A673 (cell line): ENCODE measurements at regions not wholly inside any gene's neighbourhood (a gene's known extent, or its start where the extent isn't known, plus 50 kb on each side); places are given as distances from the start of the nearest gene placed in this dataset.

ENCODE experiments used
- CTCF ChIP-seq: fragments of 300-800, 200-600 bp; sonication (generic); conservative IDR thresholded peaks from 2 replicates; pipeline ENCODE4 v1.5.1; 2017; ENCODE audit warnings: low read depth, mild to moderate bottlenecking, antibody characterized with exemption, low read length, moderate library complexity, mixed read lengths
- EZH2 ChIP-seq: fragments of 200-600 bp; sonication (generic); IDR thresholded peaks from 2 replicates; pipeline ENCODE4 v1.6.1; 2017; ENCODE audit warnings: borderline replicate concordance, low read depth, mild to moderate bottlenecking, mixed read lengths, antibody characterized with exemption, low read length; ENCODE audit not compliant: poor library complexity, severe bottlenecking

- TF ChIP-seq CTCF (no peak), EZH2 (no peak)
Observed at GRCh38 chr7:40922316-40922670, 780.6 kb downstream of the INHBA start.
